H9 (cell line): ENCODE measurements at regions not wholly inside any gene's neighbourhood (a gene's known extent, or its start where the extent isn't known, plus 50 kb on each side); places are given as distances from the start of the nearest gene placed in this dataset.
A peak's percentile ranks its signal among the peaks of the same experiment; 100 is the strongest.

Experiments used
- DNase-seq: peaks from one replicate; pipeline ENCODE4 v3.0.0-alpha.2; 2017
- H2AFZ ChIP-seq: one replicate; pipeline ENCODE4 v1.6.1; 2013; ENCODE audit warnings: mild to moderate bottlenecking, low read length, control low read depth, moderate library complexity
- H2AK5ac ChIP-seq: 2 replicates; pipeline ENCODE4 v1.6.1; 2013; ENCODE audit warnings: low read length, control low read depth, mixed read lengths; ENCODE audit not compliant: insufficient read length
- H2BK120ac ChIP-seq: one replicate; pipeline ENCODE4 v1.6.1; 2013; ENCODE audit warnings: low read depth, mild to moderate bottlenecking, low read length, control low read depth, inconsistent platforms; ENCODE audit not compliant: poor library complexity, severe bottlenecking
- H2BK12ac ChIP-seq: 2 replicates; pipeline ENCODE4 v1.6.1; 2013; ENCODE audit warnings: low read length, control low read depth, mixed read lengths, low read depth; ENCODE audit not compliant: insufficient read length
- H2BK15ac ChIP-seq: 2 replicates; pipeline ENCODE4 v1.6.1; 2013; ENCODE audit warnings: low read depth, low read length, control low read depth
- H2BK20ac ChIP-seq: one replicate; pipeline ENCODE4 v1.6.1; 2013; ENCODE audit warnings: low read depth, mild to moderate bottlenecking, low read length, control low read depth, inconsistent platforms; ENCODE audit not compliant: poor library complexity, severe bottlenecking
- H2BK5ac ChIP-seq: 2 replicates; pipeline ENCODE4 v1.6.1; 2013; ENCODE audit warnings: low read length, control low read depth, mixed read lengths; ENCODE audit not compliant: insufficient read length
- H3K14ac ChIP-seq: 2 replicates; pipeline ENCODE4 v1.6.1; 2013; ENCODE audit warnings: low read length, control low read depth; ENCODE audit not compliant: insufficient read depth
- H3K18ac ChIP-seq: 2 replicates; pipeline ENCODE4 v1.6.1; 2013; ENCODE audit warnings: low read depth, mild to moderate bottlenecking, mixed read lengths, low read length, control low read depth; ENCODE audit not compliant: insufficient read length
- H3K23ac ChIP-seq: 2 replicates; pipeline ENCODE4 v1.6.1; 2013; ENCODE audit warnings: low read length, control low read depth, mixed read lengths, low read depth; ENCODE audit not compliant: insufficient read length
- H3K23me2 ChIP-seq: 2 replicates; pipeline ENCODE4 v1.6.1; 2013; ENCODE audit warnings: low read depth, mild to moderate bottlenecking, mixed read lengths, low read length, control low read depth; ENCODE audit not compliant: insufficient read length, poor library complexity, severe bottlenecking
- H3K27ac ChIP-seq: 2 replicates; pipeline ENCODE4 v1.5.1; 2013; ENCODE audit warnings: low read length, control low read depth, mixed read lengths, low read depth; ENCODE audit not compliant: insufficient read length
- H3K27me3 ChIP-seq: 2 replicates; pipeline ENCODE4 v1.6.1; 2013; ENCODE audit warnings: low read length, control low read depth, inconsistent platforms; ENCODE audit not compliant: insufficient read depth
- H3K4ac ChIP-seq: 2 replicates; pipeline ENCODE4 v1.6.1; 2013; ENCODE audit warnings: low read depth, mild to moderate bottlenecking, control low read depth, inconsistent platforms, low read length, moderate library complexity
- H3K4me1 ChIP-seq: 2 replicates; pipeline ENCODE4 v1.6.1; 2013; ENCODE audit warnings: low read length, control low read depth, inconsistent platforms; ENCODE audit not compliant: insufficient read depth
- H3K4me2 ChIP-seq: 2 replicates; pipeline ENCODE4 v1.6.1; 2013; ENCODE audit warnings: low read length, control low read depth, mixed read lengths; ENCODE audit not compliant: insufficient read length, insufficient read depth
- H3K56ac ChIP-seq: 2 replicates; pipeline ENCODE4 v1.6.1; 2013; ENCODE audit warnings: low read depth, mild to moderate bottlenecking, mixed read lengths, low read length, control low read depth; ENCODE audit not compliant: insufficient read length
- H3K79me1 ChIP-seq: 2 replicates; pipeline ENCODE4 v1.6.1; 2013; ENCODE audit warnings: low read depth, mild to moderate bottlenecking, moderate library complexity, low read length, control low read depth, inconsistent platforms; ENCODE audit not compliant: insufficient read depth, poor library complexity, severe bottlenecking
- H3K79me2 ChIP-seq: 2 replicates; pipeline ENCODE4 v1.6.1; 2013; ENCODE audit warnings: low read length, control low read depth, inconsistent platforms; ENCODE audit not compliant: insufficient read depth
- H3K9ac ChIP-seq: 2 replicates; pipeline ENCODE4 v1.6.1; 2013; ENCODE audit warnings: low read length, control low read depth, mixed read lengths; ENCODE audit not compliant: insufficient read length; ENCODE audit errors: extremely low read depth
- H3K9me3 ChIP-seq: one replicate; pipeline ENCODE4 v1.6.1; 2013; ENCODE audit warnings: low read depth, low read length, inconsistent platforms; ENCODE audit not compliant: control insufficient read depth
- H3T11ph ChIP-seq: one replicate; pipeline ENCODE4 v1.6.1; 2013; ENCODE audit warnings: mild to moderate bottlenecking, low read length, control low read depth, inconsistent platforms
- H4K20me1 ChIP-seq: one replicate; pipeline ENCODE4 v1.6.1; 2013; ENCODE audit not compliant: control insufficient read depth, insufficient read length, insufficient read depth
- H4K5ac ChIP-seq: 2 replicates; pipeline ENCODE4 v1.6.1; 2013; ENCODE audit warnings: low read depth, mild to moderate bottlenecking, mixed read lengths, low read length, control low read depth; ENCODE audit not compliant: insufficient read length
- H4K8ac ChIP-seq: replicated peaks from 2 replicates; pipeline ENCODE4 v1.6.1; 2013; ENCODE audit warnings: low read length, control low read depth, mixed read lengths, low read depth; ENCODE audit not compliant: insufficient read length
- H4K91ac ChIP-seq: 2 replicates; pipeline ENCODE4 v1.6.1; 2013; ENCODE audit warnings: low read depth, mild to moderate bottlenecking, moderate library complexity, mixed read lengths, low read length, control low read depth; ENCODE audit not compliant: insufficient read length
- H3K27ac Mint-ChIP-seq, 3 experiments: 2 replicates in 2 of 3; 3 replicates in 1 of 3; pipeline ENCODE4 v1.8.0; 2020 to 2021; ENCODE audit warnings: mixed read lengths in 3 of 3, mild to moderate bottlenecking in 1 of 3, moderate library complexity in 1 of 3
- H3K27me3 Mint-ChIP-seq: 2 replicates; pipeline ENCODE4 v1.8.0; 2021; ENCODE audit warnings: low read depth, mild to moderate bottlenecking, moderate library complexity, mixed read lengths
- H3K36me3 Mint-ChIP-seq, 3 experiments: 2 replicates in 2 of 3; 3 replicates in 1 of 3; pipeline ENCODE4 v1.8.0; 2020 to 2021; ENCODE audit warnings: low read depth in 3 of 3, mixed read lengths in 3 of 3; ENCODE audit not compliant: insufficient read depth in 1 of 3
- H3K4me1 Mint-ChIP-seq, 2 experiments: 2 replicates each; pipeline ENCODE4 v1.8.0; 2020; ENCODE audit warnings: mixed read lengths in 2 of 2
- H3K4me3 Mint-ChIP-seq, 2 experiments: 2 replicates in 1 of 2; 3 replicates in 1 of 2; pipeline ENCODE4 v1.8.0; 2020 to 2021; ENCODE audit warnings: mild to moderate bottlenecking in 2 of 2, mixed read lengths in 2 of 2, moderate library complexity in 1 of 2
- H3K9me3 Mint-ChIP-seq, 2 experiments: 2 replicates in 1 of 2; 3 replicates in 1 of 2; pipeline ENCODE4 v1.8.0; 2020; ENCODE audit warnings: mild to moderate bottlenecking in 2 of 2, mixed read lengths in 2 of 2, moderate library complexity in 1 of 2
- CTCF ChIP-seq: fragments of 200-600 bp; sonication (generic); conservative IDR thresholded peaks from 3 replicates; pipeline ENCODE4 v1.8.0; 2021; ENCODE audit warnings: antibody characterized with exemption, mild to moderate bottlenecking
- WGBS: extraction: QIAGEN DNeasy Blood & Tissue Kit; methylation state at CpG from one replicate; pipeline ENCODE4 v1.1.7; 2013; ENCODE audit warnings: missing lambda C conversion rate, low lambda C conversion rate, mixed read lengths; ENCODE audit not compliant: insufficient read length; ENCODE audit errors: extremely low coverage; 5-methylcytosine and 5-hydroxymethylcytosine counted together

GRCh38 chr14:104254735-104255400, 116.5 kb downstream of the KIF26A start:
- Histone ChIP-seq H2BK120ac (no peak overlapping the region), H2BK12ac (no peak overlapping the region), H2BK15ac (no peak overlapping the region), H3K79me2 (no peaks in the 10 kb centered on the region), H3K23ac (no peak overlapping the region), H3K56ac (no peak overlapping the region), H3K79me1 (no peaks in the 10 kb centered on the region), H3K14ac (no peak overlapping the region), H3K27ac (no peak overlapping the region), H3K27me3 (no peaks in the 10 kb centered on the region), H3K4ac (no peak overlapping the region), H3T11ph (no peak overlapping the region), H2BK5ac (no peak overlapping the region), H2BK20ac (no peak overlapping the region), H4K8ac (no peak overlapping the region), H4K91ac (no peak overlapping the region), H2AK5ac (no peak overlapping the region), H3K23me2 (no peaks in the 10 kb centered on the region), H4K20me1 (no peaks in the 10 kb centered on the region), H3K9ac (no peak overlapping the region), H4K5ac (no peak overlapping the region), H3K9me3 (no peaks in the 10 kb centered on the region), H3K4me1 (no peaks in the 10 kb centered on the region), H3K18ac (no peak overlapping the region), H3K4me2 (no peak overlapping the region), H2AFZ (no peak overlapping the region)
- Mint-ChIP-seq H3K4me3 (0 out of 5 replicates have a peak overlapping the region, but pooled peaks of 1 of the 2 experiments have one; percentile 0), H3K4me1 (peaks cover 0 to 3% of the 10 kb centered on the region in 2 experiments; a peak in 3 of 4 replicates), H3K9me3 (peaks cover 0 to under 1% of the 10 kb centered on the region in 2 experiments; a peak in 3 of 5 replicates), H3K36me3 (no peaks in the 10 kb centered on the region), H3K27me3 (peaks cover 7% of the 10 kb centered on the region), H3K27ac (no peak overlapping the region)
- no CpG with 5 or more reads among the region's 13 CpGs for WGBS
- no peak for DNase-seq
- no peak for TF ChIP-seq CTCF
